ENCODE measurements at regions not wholly inside any gene's neighbourhood (a gene's known extent, or its start where the extent isn't known, plus 50 kb on each side); places are given as distances from the start of the nearest gene placed in this dataset.

GRCh38 chr10:53624722-53625121, 852.1 kb upstream of the MBL2 start:
- TF ChIP-seq, protein P1, sequence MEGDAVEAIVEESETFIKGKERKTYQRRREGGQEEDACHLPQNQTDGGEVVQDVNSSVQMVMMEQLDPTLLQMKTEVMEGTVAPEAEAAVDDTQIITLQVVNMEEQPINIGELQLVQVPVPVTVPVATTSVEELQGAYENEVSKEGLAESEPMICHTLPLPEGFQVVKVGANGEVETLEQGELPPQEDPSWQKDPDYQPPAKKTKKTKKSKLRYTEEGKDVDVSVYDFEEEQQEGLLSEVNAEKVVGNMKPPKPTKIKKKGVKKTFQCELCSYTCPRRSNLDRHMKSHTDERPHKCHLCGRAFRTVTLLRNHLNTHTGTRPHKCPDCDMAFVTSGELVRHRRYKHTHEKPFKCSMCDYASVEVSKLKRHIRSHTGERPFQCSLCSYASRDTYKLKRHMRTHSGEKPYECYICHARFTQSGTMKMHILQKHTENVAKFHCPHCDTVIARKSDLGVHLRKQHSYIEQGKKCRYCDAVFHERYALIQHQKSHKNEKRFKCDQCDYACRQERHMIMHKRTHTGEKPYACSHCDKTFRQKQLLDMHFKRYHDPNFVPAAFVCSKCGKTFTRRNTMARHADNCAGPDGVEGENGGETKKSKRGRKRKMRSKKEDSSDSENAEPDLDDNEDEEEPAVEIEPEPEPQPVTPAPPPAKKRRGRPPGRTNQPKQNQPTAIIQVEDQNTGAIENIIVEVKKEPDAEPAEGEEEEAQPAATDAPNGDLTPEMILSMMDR (conservative IDR thresholded peaks at IDR 0.05 in 1 of 2, IDR thresholded peaks at IDR 0.05 in 1 of 2; ENCODE audit: extremely low read depth in 1 of 2, insufficient read depth in 1 of 2, low read depth in 1 of 2, low read length in 2 of 2), result no peak
- no peak for TF ChIP-seq EZH2 (IDR thresholded peaks at IDR 0.05; ENCODE audit: borderline replicate concordance, low read length)
